ENCODE measurements at regions not wholly inside any gene's neighbourhood (a gene's known extent, or its start where the extent isn't known, plus 50 kb on each side); places are given as distances from the start of the nearest gene placed in this dataset.

DNA sequence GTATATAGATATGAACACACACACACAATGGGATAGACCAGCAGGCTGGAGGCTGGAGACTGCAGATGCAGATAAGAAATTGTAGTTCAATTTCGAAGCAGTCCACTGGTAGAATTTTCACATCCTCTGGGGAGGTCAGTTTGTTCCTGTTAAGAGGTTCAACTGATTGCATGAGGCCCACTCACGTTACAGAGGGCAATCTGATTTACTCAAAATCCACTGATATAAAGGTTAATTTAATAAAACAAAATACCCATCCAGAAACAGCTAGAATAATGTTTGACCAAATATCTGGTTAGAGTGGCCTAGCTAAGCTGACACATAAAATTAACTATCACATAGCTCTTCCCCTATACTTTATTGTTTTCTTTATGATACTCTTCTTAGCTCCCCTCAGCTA is 162.9 kb upstream of the SMIM30 start:
- no peak for TF ChIP-seq POLR2A (IDR thresholded peaks at IDR 0.05; ENCODE audit: low read length)
- TF ChIP-seq GATA1 (IDR thresholded peaks at IDR 0.05; ENCODE audit: low read depth, low read length): no peak
